ENCODE measurements at regions not wholly inside any gene's neighbourhood (a gene's known extent, or its start where the extent isn't known, plus 50 kb on each side); places are given as distances from the start of the nearest gene placed in this dataset.

DNA sequence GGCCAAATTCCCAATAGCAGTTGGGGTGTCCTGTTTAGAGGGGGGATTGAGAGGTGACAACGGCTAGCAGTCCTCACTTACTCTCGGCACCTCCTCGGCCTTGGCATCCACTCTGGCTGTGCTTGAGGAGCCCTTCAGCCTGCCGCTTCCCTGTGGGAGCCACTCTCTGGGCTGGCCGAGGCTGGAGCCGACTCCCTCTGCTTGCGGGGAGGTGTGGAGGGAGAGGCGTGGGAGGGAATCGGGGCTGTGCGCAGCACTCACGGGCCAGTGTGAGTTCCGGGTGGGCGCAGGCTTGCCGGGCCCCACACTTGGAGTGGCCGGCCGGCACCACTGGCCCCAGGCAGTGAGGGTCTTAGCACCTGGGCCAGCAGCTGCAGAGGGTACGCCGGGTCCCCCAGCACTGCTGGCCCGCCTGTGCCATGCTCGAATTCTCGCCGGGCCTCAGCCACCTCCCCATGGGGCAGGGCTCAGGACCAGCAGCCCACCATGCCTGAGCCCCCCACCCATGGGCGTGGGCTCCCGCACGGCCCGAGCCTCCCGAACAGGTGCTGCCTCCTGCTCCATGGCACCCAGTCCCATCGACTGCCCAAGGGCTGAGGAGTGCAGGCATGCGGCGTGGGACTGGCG lies 705.9 kb upstream of the ZNF804A start:
- Histone ChIP-seq H3K4me3 (ENCODE audit: low read depth in 2 of 2, low read length in 1 of 2) (no peak overlapping the region), H3K79me2 (ENCODE audit: insufficient read depth) (no peaks in the 10 kb centered on the region), H3K9me3 (no peaks in the 10 kb centered on the region), H3K9me2 (no peaks in the 10 kb centered on the region), H3F3A (replicated peaks; ENCODE audit: insufficient read depth) (no peaks in the 10 kb centered on the region), H3K27ac (ENCODE audit: low read depth in 2 of 2, low read length in 1 of 2) (no peak overlapping the region), H3K4me2 (no peak overlapping the region), H3K9ac (no peak overlapping the region), H2AFZ (ENCODE audit: low read depth) (no peak overlapping the region), H3K27me3 (ENCODE audit: insufficient read depth) (no peaks in the 10 kb centered on the region), H3K4me1 (ENCODE audit: control insufficient read depth in 1 of 2, insufficient read depth in 2 of 2, low read depth in 1 of 2, low read length in 1 of 2) (no peaks in the 10 kb centered on the region), H3K36me3 (replicated peaks in 1 of 2; ENCODE audit: control insufficient read depth in 1 of 2, insufficient read depth in 2 of 2, low read length in 1 of 2) (peaks cover 0 to 2% of the 10 kb centered on the region in 2 experiments), H4K20me1 (ENCODE audit: insufficient read depth) (no peaks in the 10 kb centered on the region)
- ChIA-PET POLR2A (no interaction called here), CTCF (no interaction called here)
- no peak for DNase-seq
- TF ChIP-seq SIN3A (IDR thresholded peaks at IDR 0.05; ENCODE audit: borderline replicate concordance, low read depth, low read length) (no peak), GATA2 (CRISPR knock-in tag; IDR thresholded peaks at IDR 0.05) (no peak), MEF2A (IDR thresholded peaks at IDR 0.05; ENCODE audit: borderline replicate concordance, low read depth) (no peak), GABPA (IDR thresholded peaks at IDR 0.05; ENCODE audit: low read depth) (no peak), RFX5 (IDR thresholded peaks at IDR 0.05; ENCODE audit: low read length) (no peak), SMC3 (IDR thresholded peaks at IDR 0.05; ENCODE audit: low read depth, low read length) (no peak), NFIC (IDR thresholded peaks at IDR 0.05; ENCODE audit: borderline replicate concordance) (no peak), RCOR1 (IDR thresholded peaks at IDR 0.05; ENCODE audit: low read length) (no peak), EZH2phosphoT487 (IDR thresholded peaks at IDR 0.05; ENCODE audit: borderline replicate concordance, low read depth) (no peak), YY1 (IDR thresholded peaks at IDR 0.05; ENCODE audit: low read depth) (no peak), FOXJ3 (CRISPR knock-in tag; IDR thresholded peaks at IDR 0.05) (no peak), CHD2 (IDR thresholded peaks at IDR 0.05; ENCODE audit: low read length, partially characterized antibody) (no peak), ELF1 (IDR thresholded peaks at IDR 0.05) (no peak)
- TF ChIP-seq, protein P1, sequence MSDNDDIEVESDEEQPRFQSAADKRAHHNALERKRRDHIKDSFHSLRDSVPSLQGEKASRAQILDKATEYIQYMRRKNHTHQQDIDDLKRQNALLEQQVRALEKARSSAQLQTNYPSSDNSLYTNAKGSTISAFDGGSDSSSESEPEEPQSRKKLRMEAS (IDR thresholded peaks at IDR 0.05; ENCODE audit: low read depth) = no peak
- TF ChIP-seq, protein P2, sequence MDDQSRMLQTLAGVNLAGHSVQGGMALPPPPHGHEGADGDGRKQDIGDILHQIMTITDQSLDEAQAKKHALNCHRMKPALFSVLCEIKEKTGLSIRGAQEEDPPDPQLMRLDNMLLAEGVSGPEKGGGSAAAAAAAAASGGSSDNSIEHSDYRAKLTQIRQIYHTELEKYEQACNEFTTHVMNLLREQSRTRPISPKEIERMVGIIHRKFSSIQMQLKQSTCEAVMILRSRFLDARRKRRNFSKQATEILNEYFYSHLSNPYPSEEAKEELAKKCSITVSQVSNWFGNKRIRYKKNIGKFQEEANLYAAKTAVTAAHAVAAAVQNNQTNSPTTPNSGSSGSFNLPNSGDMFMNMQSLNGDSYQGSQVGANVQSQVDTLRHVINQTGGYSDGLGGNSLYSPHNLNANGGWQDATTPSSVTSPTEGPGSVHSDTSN (IDR thresholded peaks at IDR 0.05) = no peak
- WGBS (ENCODE audit: low lambda C conversion rate) = 46% methylated on average over 4 of the region's 31 CpGs

- peaks cover 0 to 5% of the 10 kb centered on the region in 2 experiments for H3K36me3 ChIP-seq (replicated peaks in 1 of 2; ENCODE audit: control insufficient read depth in 1 of 2, insufficient read depth in 2 of 2, low read length in 1 of 2)
- DNase-seq = no peak
- no peaks in the 10 kb centered on the region for H3F3A ChIP-seq (replicated peaks; ENCODE audit: insufficient read depth)
- H3K4me3 ChIP-seq (ENCODE audit: low read depth in 2 of 2, low read length in 1 of 2) = no peak overlapping the region
- no peaks in the 10 kb centered on the region for H4K20me1 ChIP-seq (ENCODE audit: insufficient read depth)
- ChIA-PET CTCF (interaction anchor here (0.6 kb wide), 1 partner anchor 101 kb away, joined by 3 read pairs; no protein-coding TSS in a partner anchor), POLR2A (no interaction called here)
- no peak overlapping the region for H3K27ac ChIP-seq (ENCODE audit: low read depth in 2 of 2, low read length in 1 of 2)
- H3K27me3 ChIP-seq (ENCODE audit: insufficient read depth) = no peaks in the 10 kb centered on the region; the same call in 1 of the 2 replicates
- H3K9me3 ChIP-seq = no peaks in the 10 kb centered on the region
- H2AFZ ChIP-seq (ENCODE audit: low read depth) = no peak overlapping the region
- H3K4me2 ChIP-seq = no peak overlapping the region
- 79% methylated on average over 1 of the region's 1 CpG for WGBS (ENCODE audit: low lambda C conversion rate)
- no peaks in the 10 kb centered on the region; a peak in 1 of 4 replicates for H3K4me1 ChIP-seq (ENCODE audit: control insufficient read depth in 1 of 2, insufficient read depth in 2 of 2, low read depth in 1 of 2, low read length in 1 of 2)
- H3K9me2 ChIP-seq = no peaks in the 10 kb centered on the region
- no peaks in the 10 kb centered on the region for H3K79me2 ChIP-seq (ENCODE audit: insufficient read depth)
- H3K9ac ChIP-seq = no peak overlapping the region
- TF ChIP-seq NRF1 (IDR thresholded peaks at IDR 0.05; ENCODE audit: low read depth, low read length) (no peak), ELF1 (IDR thresholded peaks at IDR 0.05) (no peak), TCF12 (IDR thresholded peaks at IDR 0.05) (no peak), EZH2phosphoT487 (IDR thresholded peaks at IDR 0.05; ENCODE audit: borderline replicate concordance, low read depth) (no peak), GATA2 (CRISPR knock-in tag; IDR thresholded peaks at IDR 0.05) (no peak), SIN3A (IDR thresholded peaks at IDR 0.05; ENCODE audit: borderline replicate concordance, low read depth, low read length) (no peak), MXI1 (IDR thresholded peaks at IDR 0.05; ENCODE audit: low read depth, low read length) (no peak), FOSL2 (IDR thresholded peaks at IDR 0.05; ENCODE audit: borderline replicate concordance, low read depth) (no peak), EP300 (IDR thresholded peaks at IDR 0.05; ENCODE audit: borderline replicate concordance in 1 of 2, low read depth in 1 of 2, low read length in 1 of 2) (no peak), MEF2A (IDR thresholded peaks at IDR 0.05; ENCODE audit: borderline replicate concordance, low read depth) (no peak), POLR2AphosphoS5 (IDR thresholded peaks at IDR 0.05; ENCODE audit: low read depth, low read length) (no peak), CHD2 (IDR thresholded peaks at IDR 0.05; ENCODE audit: low read length, partially characterized antibody) (no peak)
- TF ChIP-seq, protein P1 (IDR thresholded peaks at IDR 0.05; ENCODE audit: low read depth) = no peak
- TF ChIP-seq, protein P3, sequence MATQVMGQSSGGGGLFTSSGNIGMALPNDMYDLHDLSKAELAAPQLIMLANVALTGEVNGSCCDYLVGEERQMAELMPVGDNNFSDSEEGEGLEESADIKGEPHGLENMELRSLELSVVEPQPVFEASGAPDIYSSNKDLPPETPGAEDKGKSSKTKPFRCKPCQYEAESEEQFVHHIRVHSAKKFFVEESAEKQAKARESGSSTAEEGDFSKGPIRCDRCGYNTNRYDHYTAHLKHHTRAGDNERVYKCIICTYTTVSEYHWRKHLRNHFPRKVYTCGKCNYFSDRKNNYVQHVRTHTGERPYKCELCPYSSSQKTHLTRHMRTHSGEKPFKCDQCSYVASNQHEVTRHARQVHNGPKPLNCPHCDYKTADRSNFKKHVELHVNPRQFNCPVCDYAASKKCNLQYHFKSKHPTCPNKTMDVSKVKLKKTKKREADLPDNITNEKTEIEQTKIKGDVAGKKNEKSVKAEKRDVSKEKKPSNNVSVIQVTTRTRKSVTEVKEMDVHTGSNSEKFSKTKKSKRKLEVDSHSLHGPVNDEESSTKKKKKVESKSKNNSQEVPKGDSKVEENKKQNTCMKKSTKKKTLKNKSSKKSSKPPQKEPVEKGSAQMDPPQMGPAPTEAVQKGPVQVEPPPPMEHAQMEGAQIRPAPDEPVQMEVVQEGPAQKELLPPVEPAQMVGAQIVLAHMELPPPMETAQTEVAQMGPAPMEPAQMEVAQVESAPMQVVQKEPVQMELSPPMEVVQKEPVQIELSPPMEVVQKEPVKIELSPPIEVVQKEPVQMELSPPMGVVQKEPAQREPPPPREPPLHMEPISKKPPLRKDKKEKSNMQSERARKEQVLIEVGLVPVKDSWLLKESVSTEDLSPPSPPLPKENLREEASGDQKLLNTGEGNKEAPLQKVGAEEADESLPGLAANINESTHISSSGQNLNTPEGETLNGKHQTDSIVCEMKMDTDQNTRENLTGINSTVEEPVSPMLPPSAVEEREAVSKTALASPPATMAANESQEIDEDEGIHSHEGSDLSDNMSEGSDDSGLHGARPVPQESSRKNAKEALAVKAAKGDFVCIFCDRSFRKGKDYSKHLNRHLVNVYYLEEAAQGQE (IDR thresholded peaks at IDR 0.05; ENCODE audit: low read depth, low read length) = no peak
- TF ChIP-seq, protein P4, sequence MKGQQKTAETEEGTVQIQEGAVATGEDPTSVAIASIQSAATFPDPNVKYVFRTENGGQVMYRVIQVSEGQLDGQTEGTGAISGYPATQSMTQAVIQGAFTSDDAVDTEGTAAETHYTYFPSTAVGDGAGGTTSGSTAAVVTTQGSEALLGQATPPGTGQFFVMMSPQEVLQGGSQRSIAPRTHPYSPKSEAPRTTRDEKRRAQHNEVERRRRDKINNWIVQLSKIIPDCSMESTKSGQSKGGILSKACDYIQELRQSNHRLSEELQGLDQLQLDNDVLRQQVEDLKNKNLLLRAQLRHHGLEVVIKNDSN (IDR thresholded peaks at IDR 0.05; ENCODE audit: borderline replicate concordance, low read depth) = no peak
Observed at GRCh38 chr2:183898641-183899040, 699.7 kb upstream of the ZNF804A start.

Measured in SK-N-SH (cell line).